Body of pancreas (tissue), 4 donors: ENCODE measurements at regions not wholly inside any gene's neighbourhood (a gene's known extent, or its start where the extent isn't known, plus 50 kb on each side); places are given as distances from the start of the nearest gene placed in this dataset.

Source experiments
- ATAC-seq: fragments of 150-250 bp; one replicate; pipeline ENCODE4 v1.9.1; 2016
- DNase-seq, 4 donors: peaks; one replicate each; pipeline ENCODE4 v3.0.0-alpha.2; 2019
- H3K27ac ChIP-seq, 4 donors: fragments of 200-600 bp; sonication (generic); 1 replicate in 3 of 4; 2 replicates in 1 of 4; pipeline versions ENCODE4 v1.5.1 to v1.6.1; 2016 to 2019; ENCODE audit warnings: mild to moderate bottlenecking in 1 of 4, mixed read lengths in 1 of 4, moderate library complexity in 1 of 4
- H3K27me3 ChIP-seq, 2 donors: fragments of 200-600 bp; sonication (generic); one replicate each; pipeline ENCODE4 v1.6.0; 2016; ENCODE audit warnings: mild to moderate bottlenecking in 1 of 2
- H3K36me3 ChIP-seq, 2 donors: fragments of 200-600 bp; sonication (generic); replicated peaks in 1 of 2; 2 replicates each; pipeline ENCODE4 v1.5.1; 2016; ENCODE audit warnings: low read depth in 2 of 2; ENCODE audit not compliant: insufficient read depth in 1 of 2
- H3K4me1 ChIP-seq: fragments of 200-600 bp; sonication (generic); one replicate; pipeline ENCODE4 v1.6.0; 2016
- H3K4me3 ChIP-seq, 2 donors: fragments of 200-600 bp; sonication (generic); 1 replicate in 1 of 2; 2 replicates in 1 of 2; pipeline ENCODE4 v1.5.1; 2016 to 2019
- H3K9me3 ChIP-seq, 3 donors: fragments of 200-600 bp; sonication (generic); 1 replicate in 2 of 3; 2 replicates in 1 of 3; pipeline ENCODE4 v1.5.1; 2016
- POLR2A ChIP-seq, 3 donors: fragments of 450-650 bp; IDR thresholded peaks; one replicate each; pipeline ENCODE4 v1.6.1; 2016; ENCODE audit warnings: antibody characterized with exemption in 3 of 3, mild to moderate bottlenecking in 2 of 3
- WGBS, 2 donors: methylation state at CpG; one replicate each; pipeline ENCODE4 v1.1.5; 2017; 5-methylcytosine and 5-hydroxymethylcytosine counted together
- intact Hi-C: fragments of 100-400 bp; cut with DNase I; formaldehyde crosslinking; loops from one replicate; pipeline ENCODE4 v1.15.1; 2023
- TF ChIP-seq, protein P1 (sequence below), 7 experiments: fragments of 450-650 bp in 4 of 7; fragments of 200-600 bp in 3 of 7; sonication (generic) in 3 of 7; IDR thresholded peaks; one replicate each; pipeline ENCODE4 v1.5.1; 2016 to 2019; ENCODE audit warnings: antibody characterized with exemption in 7 of 7

DNA sequence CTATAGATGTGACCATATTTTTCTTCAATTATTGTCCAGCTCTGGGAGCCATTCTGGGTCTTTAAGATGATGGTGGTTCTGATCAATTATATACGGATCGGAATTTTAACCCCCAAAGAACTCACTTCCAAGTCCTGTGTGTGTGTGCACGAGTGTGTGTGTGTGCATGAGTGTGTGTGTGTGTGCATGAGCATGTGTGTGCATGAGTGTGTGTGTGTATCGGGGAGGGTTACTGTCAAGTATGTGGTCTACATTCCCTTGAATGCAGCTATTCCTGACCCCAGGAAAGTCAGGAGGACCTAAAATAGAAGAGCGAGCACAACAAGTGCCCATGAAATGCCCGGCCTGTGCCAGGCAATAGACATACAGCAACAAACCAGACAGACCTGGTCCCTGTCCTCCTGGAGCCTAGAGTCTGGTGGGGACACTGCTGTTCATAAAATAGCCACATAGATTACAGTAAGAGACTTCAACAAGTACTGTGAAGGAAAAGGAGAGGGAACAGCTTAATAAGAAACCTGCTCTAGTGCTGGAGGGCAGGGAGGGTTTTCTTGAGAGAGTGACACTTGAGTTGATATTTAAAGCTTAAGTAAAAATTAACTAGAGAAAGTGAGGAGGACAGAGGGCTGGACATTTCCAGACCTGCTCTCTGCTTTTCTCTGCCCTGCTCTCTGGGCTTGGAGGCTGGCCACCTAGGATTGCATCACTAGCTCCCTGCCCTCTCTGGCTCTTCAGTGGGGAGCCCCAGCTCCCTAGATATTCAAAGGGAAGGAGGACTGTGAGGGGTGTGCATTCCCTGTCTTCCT is 66.1 kb upstream of the SPON1 start:
- 70 to 74% methylated on average over 6 of the region's 6 CpGs for WGBS, 2 donors
- TF ChIP-seq, protein P1, sequence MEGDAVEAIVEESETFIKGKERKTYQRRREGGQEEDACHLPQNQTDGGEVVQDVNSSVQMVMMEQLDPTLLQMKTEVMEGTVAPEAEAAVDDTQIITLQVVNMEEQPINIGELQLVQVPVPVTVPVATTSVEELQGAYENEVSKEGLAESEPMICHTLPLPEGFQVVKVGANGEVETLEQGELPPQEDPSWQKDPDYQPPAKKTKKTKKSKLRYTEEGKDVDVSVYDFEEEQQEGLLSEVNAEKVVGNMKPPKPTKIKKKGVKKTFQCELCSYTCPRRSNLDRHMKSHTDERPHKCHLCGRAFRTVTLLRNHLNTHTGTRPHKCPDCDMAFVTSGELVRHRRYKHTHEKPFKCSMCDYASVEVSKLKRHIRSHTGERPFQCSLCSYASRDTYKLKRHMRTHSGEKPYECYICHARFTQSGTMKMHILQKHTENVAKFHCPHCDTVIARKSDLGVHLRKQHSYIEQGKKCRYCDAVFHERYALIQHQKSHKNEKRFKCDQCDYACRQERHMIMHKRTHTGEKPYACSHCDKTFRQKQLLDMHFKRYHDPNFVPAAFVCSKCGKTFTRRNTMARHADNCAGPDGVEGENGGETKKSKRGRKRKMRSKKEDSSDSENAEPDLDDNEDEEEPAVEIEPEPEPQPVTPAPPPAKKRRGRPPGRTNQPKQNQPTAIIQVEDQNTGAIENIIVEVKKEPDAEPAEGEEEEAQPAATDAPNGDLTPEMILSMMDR (IDR thresholded peaks at IDR 0.05), result no peak
- TF ChIP-seq POLR2A (IDR thresholded peaks at IDR 0.05), result no peak
- H3K9me3 ChIP-seq, result no peaks in the 10 kb centered on the region
- no peaks in the 10 kb centered on the region for H3K27me3 ChIP-seq
- H3K4me1 ChIP-seq, result no peaks in the 10 kb centered on the region
- DNase-seq, result no peak
- ATAC-seq, result no peak
- intact Hi-C loops, result no loop called here
- no peaks in the 10 kb centered on the region for H3K36me3 ChIP-seq
- H3K27ac ChIP-seq, result no peak overlapping the region
- no peak overlapping the region for H3K4me3 ChIP-seq

DNA sequence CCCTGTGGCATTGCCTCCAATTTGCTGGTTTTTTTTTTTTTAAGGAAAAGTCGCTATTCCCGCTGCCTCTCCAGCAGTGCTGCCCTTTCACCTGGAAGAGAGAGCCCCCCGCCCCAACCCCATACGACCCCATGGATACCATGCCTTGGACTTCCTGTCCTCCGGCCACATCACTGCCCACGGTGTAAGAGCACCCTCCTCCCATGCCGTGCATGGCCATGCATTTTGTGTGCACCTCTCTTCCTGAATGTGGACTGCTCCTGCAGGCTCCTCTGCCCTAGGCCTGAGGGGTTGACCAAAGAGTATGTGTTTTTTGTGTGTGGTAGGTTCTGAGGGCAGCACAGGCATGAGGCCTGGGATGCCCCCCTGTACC is 65.6 kb upstream of the SPON1 start:
- intact Hi-C loops, result no loop called here
- Histone ChIP-seq H3K27ac (no peak overlapping the region), H3K4me1 (no peaks in the 10 kb centered on the region), H3K4me3 (no peak overlapping the region), H3K9me3 (no peaks in the 10 kb centered on the region), H3K36me3 (no peaks in the 10 kb centered on the region), H3K27me3 (no peaks in the 10 kb centered on the region)
- WGBS, 2 donors, result 63 to 78% methylated on average over 7 of the region's 7 CpGs
- TF ChIP-seq, protein P1 (IDR thresholded peaks at IDR 0.05), result no peak
- TF ChIP-seq POLR2A (IDR thresholded peaks at IDR 0.05), result no peak
- ATAC-seq, result no peak
- no peak for DNase-seq

DNA sequence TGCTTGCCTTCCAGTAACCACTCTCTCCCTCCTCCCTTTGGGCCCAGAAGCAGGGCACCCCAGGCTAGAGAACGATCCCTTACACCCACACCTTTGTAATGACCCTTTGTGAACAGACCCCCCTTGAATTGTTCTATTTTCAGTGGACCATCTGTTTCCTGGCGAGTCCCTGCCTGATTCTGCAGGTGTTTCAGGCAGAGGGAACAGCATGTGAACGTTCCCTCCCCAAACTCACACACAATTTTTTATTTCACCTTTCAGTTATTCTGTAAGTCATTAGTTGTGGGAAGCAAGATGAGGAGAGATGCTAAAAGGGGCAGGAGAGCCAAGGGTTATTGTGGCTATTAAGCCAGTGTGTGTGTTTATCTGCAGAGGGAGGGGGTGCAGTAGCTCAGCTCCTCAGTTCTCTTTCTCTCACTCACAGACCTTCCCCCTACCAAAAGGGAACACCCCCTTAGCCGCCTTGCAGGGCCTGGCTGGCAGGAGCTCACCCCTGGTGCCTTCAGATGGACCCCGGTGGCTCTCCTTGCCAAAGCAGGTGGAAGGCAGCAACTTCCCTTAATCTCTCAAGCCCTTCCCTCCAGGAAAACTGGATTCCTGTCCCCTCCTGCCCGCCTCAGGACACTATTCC is 64.8 kb upstream of the SPON1 start:
- intact Hi-C loops, result no loop called here

DNA sequence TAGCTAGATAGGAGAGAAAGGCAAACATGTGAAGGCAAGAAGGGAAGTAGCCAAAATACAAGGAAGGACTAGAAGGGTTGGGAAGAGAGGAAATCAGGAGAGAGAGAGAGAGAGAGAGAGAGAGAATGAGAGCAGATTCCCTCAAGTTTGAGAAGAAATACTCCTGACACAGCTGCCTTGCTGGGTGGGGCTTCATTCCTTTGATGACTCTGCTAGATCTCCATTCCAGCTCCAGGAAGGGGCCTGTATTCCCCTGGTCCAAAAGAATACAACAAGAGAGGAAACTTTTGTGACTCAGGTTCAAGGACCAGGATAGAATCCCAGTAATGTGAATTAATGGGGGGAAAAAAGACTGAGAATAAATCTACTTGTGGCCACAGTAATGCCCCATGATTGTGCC is 62.9 kb upstream of the SPON1 start:
- no peak for ATAC-seq

More for the DNA sequence above, 64.8 kb upstream of the SPON1 start:
- no peak overlapping the region for H3K27ac ChIP-seq
- H3K36me3 ChIP-seq, result no peaks in the 10 kb centered on the region
- H3K4me1 ChIP-seq, result no peaks in the 10 kb centered on the region
- H3K27me3 ChIP-seq, result no peaks in the 10 kb centered on the region
- no peak for DNase-seq
- no peak for ATAC-seq
- no peak overlapping the region for H3K4me3 ChIP-seq
- 63 to 77% methylated on average over 6 of the region's 6 CpGs for WGBS, 2 donors
- TF ChIP-seq POLR2A (IDR thresholded peaks at IDR 0.05), result no peak
- TF ChIP-seq, protein P1 (IDR thresholded peaks at IDR 0.05), result no peak
- no peaks in the 10 kb centered on the region for H3K9me3 ChIP-seq

More for the DNA sequence above, 62.9 kb upstream of the SPON1 start:
- intact Hi-C loops, result no loop called here
- no peaks in the 10 kb centered on the region for H3K27me3 ChIP-seq
- no peak for TF ChIP-seq POLR2A (IDR thresholded peaks at IDR 0.05)
- TF ChIP-seq, protein P1 (IDR thresholded peaks at IDR 0.05), result no peak
- no peak overlapping the region for H3K4me3 ChIP-seq
- no peaks in the 10 kb centered on the region for H3K9me3 ChIP-seq
- H3K36me3 ChIP-seq, result no peaks in the 10 kb centered on the region
- H3K27ac ChIP-seq, result no peak overlapping the region
- H3K4me1 ChIP-seq, result no peaks in the 10 kb centered on the region
- no peak for DNase-seq
